Tibial nerve (tissue), 4 donors: ENCODE measurements at regions not wholly inside any gene's neighbourhood (a gene's known extent, or its start where the extent isn't known, plus 50 kb on each side); places are given as distances from the start of the nearest gene placed in this dataset.

ENCODE experiments used
- CTCF ChIP-seq, 5 experiments: fragments of 200-600 bp in 3 of 5; fragments of 450-650 bp in 2 of 5; sonication (generic) in 3 of 5; IDR thresholded peaks; one replicate each; pipeline ENCODE4 v1.5.1; 2016 to 2019; ENCODE audit warnings: antibody characterized with exemption in 5 of 5, mild to moderate bottlenecking in 3 of 5, moderate library complexity in 2 of 5
- EP300 ChIP-seq, 2 donors: sonication (generic); formaldehyde crosslinking; IDR thresholded peaks; one replicate each; pipeline ENCODE4 v1.6.1; 2017; ENCODE audit warnings: antibody characterized with exemption in 2 of 2, mild to moderate bottlenecking in 1 of 2
- POLR2A ChIP-seq, 2 donors: fragments of 450-650 bp; IDR thresholded peaks; one replicate each; pipeline ENCODE4 v1.6.1; 2017; ENCODE audit warnings: antibody characterized with exemption in 2 of 2, mild to moderate bottlenecking in 2 of 2, moderate library complexity in 2 of 2

GRCh38 chr14:22052795-22053194 is 379.2 kb upstream of the OR4E1 start:
- no peak for TF ChIP-seq POLR2A (IDR thresholded peaks at IDR 0.05)
- no peak for TF ChIP-seq CTCF (IDR thresholded peaks at IDR 0.05)
- TF ChIP-seq EP300 (IDR thresholded peaks at IDR 0.05) = no peak
